Mononuclear cell (primary cell): ENCODE measurements at regions not wholly inside any gene's neighbourhood (a gene's known extent, or its start where the extent isn't known, plus 50 kb on each side); places are given as distances from the start of the nearest gene placed in this dataset.
"Not testable (repeated sequence)": the region's sequence is repeated elsewhere in the genome, so short reads cannot be mapped to it uniquely, and the experiment has no call there.

Source experiments
- H3K27me3 ChIP-seq: 2 replicates; pipeline ENCODE4 v1.6.0; 2011; ENCODE audit warnings: low read length, control low read depth; ENCODE audit not compliant: insufficient read depth
- H3K4me1 ChIP-seq: 2 replicates; pipeline ENCODE4 v1.5.1; 2011; ENCODE audit warnings: mild to moderate bottlenecking, low read length, control low read depth; ENCODE audit not compliant: insufficient read depth
- H3K4me3 ChIP-seq: 2 replicates; pipeline ENCODE4 v1.5.1; 2011; ENCODE audit warnings: mild to moderate bottlenecking, low read length, moderate library complexity
- H3K9me3 ChIP-seq: 2 replicates; pipeline ENCODE4 v1.5.1; 2011; ENCODE audit warnings: low read depth, mild to moderate bottlenecking, control low read depth, low read length

- H3K9me3 ChIP-seq, result no peaks in the 10 kb centered on the region
- peaks cover 19% of the 10 kb centered on the region for H3K4me1 ChIP-seq
- H3K27me3 ChIP-seq, result peaks cover 50% of the 10 kb centered on the region
- H3K4me3 ChIP-seq, result no peak overlapping the region
Observed at GRCh38 chr6:44003345-44004061, 123.7 kb downstream of the MRPL14 start.

- Histone ChIP-seq H3K4me3 (no peak overlapping the region), H3K27me3 (peaks cover 50% of the 10 kb centered on the region), H3K9me3 (no peaks in the 10 kb centered on the region), H3K4me1 (peaks cover 19% of the 10 kb centered on the region)
Observed at GRCh38 chr6:44002593-44003344, 124.5 kb downstream of the MRPL14 start.

- Histone ChIP-seq H3K9me3 (no peaks in the 10 kb centered on the region), H3K4me1 (peaks cover 19% of the 10 kb centered on the region), H3K27me3 (peaks cover 50% of the 10 kb centered on the region), H3K4me3 (no peak overlapping the region)
Observed at GRCh38 chr6:44002067-44002592, 125.1 kb downstream of the MRPL14 start.

- no peaks in the 10 kb centered on the region for H3K9me3 ChIP-seq
- H3K4me3 ChIP-seq, result no peak overlapping the region
- peaks cover 50% of the 10 kb centered on the region for H3K27me3 ChIP-seq
- H3K4me1 ChIP-seq, result peaks cover 19% of the 10 kb centered on the region
Observed at GRCh38 chr6:44001318-44002066, 125.8 kb downstream of the MRPL14 start.

GRCh38 chr6:44000164-44000842, 126.9 kb downstream of the MRPL14 start:
- H3K4me1 ChIP-seq, result peaks cover 19% of the 10 kb centered on the region
- H3K4me3 ChIP-seq, result no peak overlapping the region
- no peaks in the 10 kb centered on the region for H3K9me3 ChIP-seq
- H3K27me3 ChIP-seq, result peaks cover 41% of the 10 kb centered on the region

- H3K27me3 ChIP-seq, result peaks cover 34% of the 10 kb centered on the region
Observed at GRCh38 chr6:43999628-44000027, 127.6 kb downstream of the MRPL14 start.

GRCh38 chr6:43998592-43999243, 128.5 kb downstream of the MRPL14 start:
- H3K4me3 ChIP-seq, H3K9me3 ChIP-seq: not testable (repeated sequence)
- H3K4me1 ChIP-seq, result peaks cover 19% of the 10 kb centered on the region
- H3K27me3 ChIP-seq, result peaks cover 25% of the 10 kb centered on the region

More at GRCh38 chr6:43999628-44000027, 127.6 kb downstream of the MRPL14 start:
- Histone ChIP-seq H3K4me3 (no peak overlapping the region), H3K9me3 (no peaks in the 10 kb centered on the region), H3K4me1 (peaks cover 19% of the 10 kb centered on the region)

DNA sequence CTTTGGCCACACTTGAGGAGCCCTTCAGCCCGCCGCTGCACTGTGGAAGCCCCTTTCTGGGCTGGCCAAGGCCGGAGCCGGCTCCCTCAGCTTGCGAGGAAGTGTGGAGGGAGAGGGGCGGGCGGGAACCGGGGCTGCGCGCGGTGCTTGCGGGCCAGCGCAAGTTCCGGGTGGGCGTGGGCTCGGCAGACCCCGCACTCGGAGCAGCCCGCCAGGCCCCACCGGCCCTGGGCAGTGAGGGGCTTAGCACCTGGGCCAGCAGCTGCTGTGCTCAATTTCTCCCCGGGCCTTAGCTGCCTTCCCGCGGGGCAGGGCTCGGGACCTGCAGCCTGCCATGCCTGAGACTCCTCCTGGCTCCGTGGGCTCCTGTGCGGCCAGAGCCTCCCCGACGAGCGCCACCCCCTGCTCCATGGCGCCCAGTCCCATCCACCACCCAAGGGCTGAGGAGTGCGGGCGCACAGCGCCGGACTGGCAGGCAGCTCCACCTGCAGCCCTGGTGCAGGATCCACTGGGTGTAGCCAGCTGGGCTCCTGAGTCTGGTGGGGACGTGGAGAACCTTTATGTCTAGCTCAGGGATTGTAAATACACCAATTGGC, 129.2 kb downstream of the MRPL14 start:
- H3K4me1 ChIP-seq, result peaks cover 15% of the 10 kb centered on the region
- H3K27me3 ChIP-seq, result peaks cover 18% of the 10 kb centered on the region
- not testable (repeated sequence) for H3K9me3 ChIP-seq, H3K4me3 ChIP-seq

- peaks cover 8% of the 10 kb centered on the region for H3K4me1 ChIP-seq
- no peaks in the 10 kb centered on the region for H3K9me3 ChIP-seq
- no peak overlapping the region for H3K4me3 ChIP-seq
- peaks cover 14% of the 10 kb centered on the region for H3K27me3 ChIP-seq
Observed at GRCh38 chr6:43997345-43997677, 129.9 kb downstream of the MRPL14 start.

- Histone ChIP-seq H3K4me3 (no peak overlapping the region), H3K9me3 (no peaks in the 10 kb centered on the region), H3K27me3 (peaks cover 10% of the 10 kb centered on the region), H3K4me1 (peaks cover 8% of the 10 kb centered on the region)
Observed at GRCh38 chr6:43996618-43997344, 130.5 kb downstream of the MRPL14 start.

- H3K4me1 ChIP-seq, result no peaks in the 10 kb centered on the region
- H3K27me3 ChIP-seq, result no peaks in the 10 kb centered on the region
- H3K4me3 ChIP-seq, result no peak overlapping the region
- H3K9me3 ChIP-seq, result no peaks in the 10 kb centered on the region
Observed at GRCh38 chr6:43995137-43995536, 132.1 kb downstream of the MRPL14 start.

GRCh38 chr6:43993881-43994523, 133.2 kb downstream of the MRPL14 start:
- no peaks in the 10 kb centered on the region for H3K27me3 ChIP-seq
- H3K4me3 ChIP-seq, result no peak overlapping the region
- no peaks in the 10 kb centered on the region for H3K4me1 ChIP-seq
- no peaks in the 10 kb centered on the region for H3K9me3 ChIP-seq
